ENCODE measurements at regions not wholly inside any gene's neighbourhood (a gene's known extent, or its start where the extent isn't known, plus 50 kb on each side); places are given as distances from the start of the nearest gene placed in this dataset.

DNA sequence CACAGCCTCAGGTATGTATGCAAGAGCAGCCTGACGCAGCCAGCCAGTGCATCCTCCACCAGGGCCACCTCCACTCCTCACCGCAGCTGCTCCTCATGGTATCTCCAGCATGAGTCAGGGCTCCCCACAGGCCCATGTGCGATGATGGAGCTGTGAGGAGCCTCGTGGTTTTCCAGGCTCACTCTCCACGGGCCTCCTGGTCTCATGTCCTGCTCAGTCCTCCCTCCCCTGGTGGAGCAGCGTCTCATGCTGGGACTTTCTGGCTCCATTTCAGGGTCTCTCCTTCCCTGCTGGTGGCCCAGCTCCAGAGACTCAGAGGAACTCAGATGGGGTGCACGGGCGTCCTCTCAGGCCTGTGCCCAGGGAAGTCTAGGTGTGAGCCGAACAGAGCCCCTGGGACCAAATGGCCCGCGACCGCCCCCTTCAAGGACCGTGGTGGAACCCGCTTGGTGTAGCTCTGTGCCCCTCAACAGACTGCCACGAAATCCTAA lies 70.4 kb downstream of the METRNL start:
- TF ChIP-seq, protein P1, sequence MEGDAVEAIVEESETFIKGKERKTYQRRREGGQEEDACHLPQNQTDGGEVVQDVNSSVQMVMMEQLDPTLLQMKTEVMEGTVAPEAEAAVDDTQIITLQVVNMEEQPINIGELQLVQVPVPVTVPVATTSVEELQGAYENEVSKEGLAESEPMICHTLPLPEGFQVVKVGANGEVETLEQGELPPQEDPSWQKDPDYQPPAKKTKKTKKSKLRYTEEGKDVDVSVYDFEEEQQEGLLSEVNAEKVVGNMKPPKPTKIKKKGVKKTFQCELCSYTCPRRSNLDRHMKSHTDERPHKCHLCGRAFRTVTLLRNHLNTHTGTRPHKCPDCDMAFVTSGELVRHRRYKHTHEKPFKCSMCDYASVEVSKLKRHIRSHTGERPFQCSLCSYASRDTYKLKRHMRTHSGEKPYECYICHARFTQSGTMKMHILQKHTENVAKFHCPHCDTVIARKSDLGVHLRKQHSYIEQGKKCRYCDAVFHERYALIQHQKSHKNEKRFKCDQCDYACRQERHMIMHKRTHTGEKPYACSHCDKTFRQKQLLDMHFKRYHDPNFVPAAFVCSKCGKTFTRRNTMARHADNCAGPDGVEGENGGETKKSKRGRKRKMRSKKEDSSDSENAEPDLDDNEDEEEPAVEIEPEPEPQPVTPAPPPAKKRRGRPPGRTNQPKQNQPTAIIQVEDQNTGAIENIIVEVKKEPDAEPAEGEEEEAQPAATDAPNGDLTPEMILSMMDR (conservative IDR thresholded peaks at IDR 0.05), result no peak
- TF ChIP-seq ZFX (IDR thresholded peaks at IDR 0.05), result no peak
